H1 (cell line): ENCODE measurements at regions not wholly inside any gene's neighbourhood (a gene's known extent, or its start where the extent isn't known, plus 50 kb on each side); places are given as distances from the start of the nearest gene placed in this dataset.

Experiments used
- CTCF ChIA-PET: fragments of 300-600 bp; sonication (Branson Sonifier 250); formaldehyde crosslinking; loops from one replicate; lab custom pipeline; 2021; ENCODE audit not compliant: partially characterized antibody; lab: Charles Lee
- POLR2A ChIA-PET: fragments of 300-600 bp; sonication (Branson Sonifier 250); formaldehyde crosslinking; loops from one replicate; lab custom pipeline; 2021; ENCODE audit warnings: inconsistent platforms; ENCODE audit not compliant: partially characterized antibody; lab: Charles Lee
- DNase-seq, 2 experiments: peaks; one replicate each; pipeline versions ENCODE4 v3.0.0 to v3.0.0-alpha.2; 2010 to 2022; ENCODE audit warnings: low spot score in 2 of 2, low read depth in 1 of 2, mixed read lengths in 1 of 2
- FAIRE-seq: peaks from 2 replicates; lab custom pipeline; 2011; peaks lifted over from hg19 to GRCh38; lab: Jason Lieb, UNC
- H2AFZ ChIP-seq: 2 replicates; pipeline ENCODE4 v1.8.1; 2012; ENCODE audit warnings: low read length, inconsistent platforms
- H2AK5ac ChIP-seq: 2 replicates; pipeline ENCODE4 v1.6.1; 2013; ENCODE audit warnings: low read depth, low read length
- H2BK120ac ChIP-seq: replicated peaks from 2 replicates; pipeline ENCODE3; 2013; ENCODE audit warnings: low read depth, low read length, inconsistent platforms
- H2BK12ac ChIP-seq: 2 replicates; pipeline ENCODE4 v1.6.1; 2013; ENCODE audit warnings: low read depth, low read length
- H2BK15ac ChIP-seq: 2 replicates; pipeline ENCODE4 v1.6.1; 2013; ENCODE audit warnings: low read length
- H2BK20ac ChIP-seq: 2 replicates; pipeline ENCODE4 v1.6.1; 2013; ENCODE audit warnings: low read length
- H2BK5ac ChIP-seq: 2 replicates; pipeline ENCODE4 v1.6.1; 2013; ENCODE audit warnings: low read depth, low read length
- H3K14ac ChIP-seq: 2 replicates; pipeline ENCODE4 v1.6.1; 2013; ENCODE audit warnings: inconsistent platforms; ENCODE audit not compliant: insufficient read length
- H3K18ac ChIP-seq: 2 replicates; pipeline ENCODE4 v1.6.1; 2013; ENCODE audit warnings: low read length; ENCODE audit errors: extremely low read depth
- H3K23ac ChIP-seq: 2 replicates; pipeline ENCODE4 v1.6.1; 2013; ENCODE audit warnings: inconsistent platforms; ENCODE audit not compliant: insufficient read length
- H3K23me2 ChIP-seq: 2 replicates; pipeline ENCODE4 v1.6.1; 2013; ENCODE audit warnings: low read depth, low read length
- H3K27ac ChIP-seq: 2 replicates; pipeline ENCODE4 v1.6.1; 2011; ENCODE audit warnings: low read depth, low read length, inconsistent platforms
- H3K27me3 ChIP-seq, 4 experiments: replicated peaks in 1 of 4; 1 replicate in 1 of 4; 2 replicates in 3 of 4; pipeline versions ENCODE4 v1.6.1 to v1.8.1; 2011 to 2013; ENCODE audit warnings: low read length in 3 of 4, mild to moderate bottlenecking in 3 of 4, inconsistent platforms in 2 of 4, mixed read lengths in 2 of 4, moderate library complexity in 1 of 4; ENCODE audit not compliant: control insufficient read depth in 3 of 4, insufficient read depth in 3 of 4; ENCODE audit errors: extremely low read depth in 1 of 4
- H3K36me3 ChIP-seq, 4 experiments: 2 replicates each; pipeline versions ENCODE4 v1.6.1 to v1.8.1; 2011 to 2013; ENCODE audit warnings: mild to moderate bottlenecking in 4 of 4, low read length in 3 of 4, moderate library complexity in 2 of 4, control low read depth in 1 of 4, inconsistent platforms in 1 of 4; ENCODE audit not compliant: insufficient read depth in 4 of 4, control insufficient read depth in 2 of 4
- H3K4ac ChIP-seq: replicated peaks from 2 replicates; pipeline ENCODE3; 2013; ENCODE audit warnings: low read length, low read depth, mixed read lengths, inconsistent platforms; ENCODE audit not compliant: insufficient read length
- H3K4me1 ChIP-seq, 4 experiments: replicated peaks in 1 of 4; 1 replicate in 1 of 4; 2 replicates in 3 of 4; pipeline versions ENCODE4 v1.6.1 to v1.8.1; 2011 to 2013; ENCODE audit warnings: low read length in 3 of 4, inconsistent platforms in 2 of 4, mixed read lengths in 1 of 4; ENCODE audit not compliant: insufficient read depth in 4 of 4, control insufficient read depth in 3 of 4
- H3K4me2 ChIP-seq, 2 experiments: 2 replicates each; pipeline versions ENCODE4 v1.6.1 to v1.8.1; 2011 to 2013; ENCODE audit warnings: low read depth in 2 of 2, low read length in 2 of 2, control low read depth in 1 of 2, inconsistent platforms in 1 of 2, mild to moderate bottlenecking in 1 of 2; ENCODE audit not compliant: insufficient read depth in 1 of 2
- H3K4me3 ChIP-seq, 4 experiments: fragments of 200-600, 300-600 bp in 1 of 4; sonication (generic), shearing (Covaris generic), sonication (Bioruptor Twin) in 1 of 4; 2 replicates each; pipeline versions ENCODE4 v1.5.1 to v1.8.1; 2011 to 2016; ENCODE audit warnings: low read length in 4 of 4, low read depth in 3 of 4, control low read depth in 2 of 4, inconsistent platforms in 2 of 4, mild to moderate bottlenecking in 2 of 4, mixed read lengths in 1 of 4, moderate library complexity in 1 of 4; ENCODE audit not compliant: insufficient read depth in 2 of 4; ENCODE audit errors: extremely low read depth in 1 of 4
- H3K56ac ChIP-seq: replicated peaks from 2 replicates; pipeline ENCODE3; 2013; ENCODE audit warnings: low read depth, mild to moderate bottlenecking, mixed read lengths, low read length, inconsistent platforms; ENCODE audit not compliant: insufficient read length
- H3K79me1 ChIP-seq: 2 replicates; pipeline ENCODE4 v1.6.1; 2013; ENCODE audit warnings: low read depth, low read length, control low read depth
- H3K79me2 ChIP-seq, 2 experiments: 2 replicates each; pipeline versions ENCODE4 v1.6.1 to v1.8.1; 2012 to 2013; ENCODE audit warnings: low read length in 2 of 2, mild to moderate bottlenecking in 2 of 2, inconsistent platforms in 1 of 2; ENCODE audit not compliant: insufficient read depth in 2 of 2, control insufficient read depth in 1 of 2
- H3K9ac ChIP-seq, 4 experiments: replicated peaks in 1 of 4; 1 replicate in 1 of 4; 2 replicates in 3 of 4; pipeline versions ENCODE4 v1.6.1 to v1.8.1; 2011 to 2013; ENCODE audit warnings: low read depth in 3 of 4, low read length in 3 of 4, control low read depth in 2 of 4, mild to moderate bottlenecking in 2 of 4, moderate library complexity in 2 of 4, inconsistent platforms in 1 of 4; ENCODE audit errors: extremely low read depth in 1 of 4
- H3K9me3 ChIP-seq, 2 experiments: 2 replicates each; pipeline versions ENCODE4 v1.6.1 to v1.8.1; 2012 to 2013; ENCODE audit warnings: mild to moderate bottlenecking in 2 of 2, moderate library complexity in 2 of 2, control low read depth in 1 of 2, inconsistent platforms in 1 of 2, low read depth in 1 of 2, low read length in 1 of 2, mixed read lengths in 1 of 2; ENCODE audit not compliant: insufficient read depth in 2 of 2
- H4K20me1 ChIP-seq, 2 experiments: replicated peaks in 1 of 2; 2 replicates each; pipeline versions ENCODE3 to v1.8.1; 2011 to 2013; ENCODE audit warnings: inconsistent platforms in 2 of 2, low read length in 2 of 2, mild to moderate bottlenecking in 1 of 2; ENCODE audit not compliant: insufficient read depth in 2 of 2, control insufficient read depth in 1 of 2
- H4K5ac ChIP-seq: 2 replicates; pipeline ENCODE4 v1.6.1; 2013; ENCODE audit warnings: low read length, low read depth, mixed read lengths, inconsistent platforms; ENCODE audit not compliant: insufficient read length
- H4K8ac ChIP-seq: 2 replicates; pipeline ENCODE4 v1.8.0; 2013; ENCODE audit warnings: mild to moderate bottlenecking, moderate library complexity, low read length, inconsistent platforms; ENCODE audit not compliant: insufficient read depth; ENCODE audit errors: extremely low read depth
- H4K91ac ChIP-seq: replicated peaks from 2 replicates; pipeline ENCODE3; 2013; ENCODE audit warnings: low read length, mixed read lengths, inconsistent platforms; ENCODE audit not compliant: insufficient read length
- WGBS, 2 experiments: shearing (Covaris generic) in 1 of 2; methylation state at CpG; one replicate each; pipeline versions ENCODE4 v1.1.6 to v1.1.7; 2013 to 2015; ENCODE audit warnings: low lambda C conversion rate in 2 of 2, mixed read lengths in 2 of 2, inconsistent platforms in 1 of 2, low coverage in 1 of 2, missing lambda C conversion rate in 1 of 2; ENCODE audit not compliant: insufficient replicate concordance in 2 of 2, insufficient coverage in 1 of 2, insufficient read length in 1 of 2; ENCODE audit errors: extremely low coverage in 1 of 2, missing lambda C conversion rate in 1 of 2; 5-methylcytosine and 5-hydroxymethylcytosine counted together

DNA sequence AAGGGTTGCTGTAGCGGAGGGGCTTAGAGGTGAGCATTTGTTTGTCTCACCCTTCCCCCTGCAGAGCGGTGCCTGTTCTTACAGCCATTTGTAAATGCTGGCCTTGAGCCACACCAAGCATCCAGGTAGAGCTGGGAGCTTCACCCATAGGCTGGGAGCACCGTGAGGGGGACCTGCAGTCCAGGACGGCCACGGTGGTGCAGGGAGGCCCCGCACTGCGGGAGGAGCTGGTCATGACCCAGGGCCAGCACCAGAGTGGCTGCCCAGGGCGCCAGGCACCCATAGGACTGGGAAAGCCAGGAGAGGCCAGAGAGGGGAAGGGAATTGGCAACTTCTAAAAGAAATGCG lies 197.3 kb upstream of the ADAMTS16 start:
- CTCF ChIA-PET: interaction anchor here (0.6 to 3.2 kb wide), 16 partner anchors 8 to 161 kb away, joined by 3 to 30 read pairs (median 4); no protein-coding TSS in a partner anchor
- Histone ChIP-seq H3K27ac (no peak overlapping the region), H3K4me3 (no peak overlapping the region), H2BK15ac (no peak overlapping the region), H3K9ac (no peak overlapping the region), H3K9me3 (no peaks in the 10 kb centered on the region), H3K23me2 (no peaks in the 10 kb centered on the region), H3K79me2 (no peaks in the 10 kb centered on the region), H3K4ac (no peak overlapping the region), H2BK12ac (no peak overlapping the region), H3K27me3 (no peaks in the 10 kb centered on the region), H3K79me1 (no peaks in the 10 kb centered on the region), H3K4me1 (peaks cover 0 to 5% (median 4%) of the 10 kb centered on the region in 4 experiments; a peak in 5 of 7 replicates), H2BK20ac (no peak overlapping the region), H3K4me2 (no peak overlapping the region), H2AK5ac (no peak overlapping the region), H4K91ac (no peak overlapping the region), H4K20me1 (no peaks in the 10 kb centered on the region), H2AFZ (peak overlapping the region; percentile 67; the same call in 1 of the 2 replicates), H4K5ac (no peak overlapping the region), H3K18ac (no peak overlapping the region), H3K36me3 (no peaks in the 10 kb centered on the region), H3K23ac (no peak overlapping the region), H2BK5ac (no peak overlapping the region), H3K56ac (no peak overlapping the region), H3K14ac (no peak overlapping the region), H2BK120ac (no peak overlapping the region), H4K8ac (0 out of 2 replicates have a peak overlapping the region, but pooled peaks have one; percentile 45)
- DNase-seq (peak; percentile 9 to 59), FAIRE-seq (no peak)
- POLR2A ChIA-PET: no interaction called here
- 82% methylated on average over 9 of the region's 9 CpGs; no CpG with 5 or more reads in 1 of the 2 experiments for WGBS, 2 experiments
